DND-41 (cell line): ENCODE measurements at regions not wholly inside any gene's neighbourhood (a gene's known extent, or its start where the extent isn't known, plus 50 kb on each side); places are given as distances from the start of the nearest gene placed in this dataset.

Source experiments
- ATAC-seq: fragments of 200-7000 bp; cut with Tn5 transposase; 3 replicates; pipeline ENCODE4 v1.9.1; 2021; ENCODE audit warnings: low read depth; ENCODE audit not compliant: insufficient read depth
- DNase-seq: peaks from one replicate; pipeline ENCODE4 v3.0.0-alpha.2; 2020
- H2AFZ ChIP-seq: 2 replicates; pipeline ENCODE4 v1.6.0; 2012; ENCODE audit warnings: low read depth, low read length
- H3K27ac ChIP-seq: 2 replicates; pipeline ENCODE4 v1.5.1; 2012; ENCODE audit warnings: low read length, inconsistent platforms
- H3K27me3 ChIP-seq: fragments of 200-600 bp; sonication (generic); 2 replicates; pipeline ENCODE4 v1.6.0; 2012; ENCODE audit warnings: low read length, mild to moderate bottlenecking, inconsistent platforms; ENCODE audit not compliant: insufficient read depth, poor library complexity
- H3K36me3 ChIP-seq: 2 replicates; pipeline ENCODE4 v1.5.1; 2012; ENCODE audit warnings: low read length, inconsistent platforms; ENCODE audit not compliant: insufficient read depth
- H3K4me1 ChIP-seq: 2 replicates; pipeline ENCODE4 v1.5.1; 2012; ENCODE audit warnings: mild to moderate bottlenecking, low read length; ENCODE audit not compliant: insufficient read depth
- H3K4me2 ChIP-seq: 2 replicates; pipeline ENCODE4 v1.6.0; 2012; ENCODE audit warnings: mild to moderate bottlenecking, moderate library complexity, low read length, inconsistent platforms; ENCODE audit not compliant: insufficient read depth
- H3K4me3 ChIP-seq, 2 experiments: fragments of 200-600 bp in 1 of 2; shearing (Covaris generic) in 1 of 2; 2 replicates each; pipeline ENCODE4 v1.5.1; 2012 to 2016; ENCODE audit warnings: inconsistent platforms in 2 of 2, low read length in 2 of 2, mild to moderate bottlenecking in 2 of 2, low read depth in 1 of 2, moderate library complexity in 1 of 2
- H3K79me2 ChIP-seq: 2 replicates; pipeline ENCODE4 v1.6.0; 2012; ENCODE audit warnings: low read length, inconsistent platforms; ENCODE audit not compliant: insufficient read depth
- H3K9ac ChIP-seq: 2 replicates; pipeline ENCODE4 v1.6.0; 2012; ENCODE audit warnings: low read depth, mild to moderate bottlenecking, inconsistent platforms, low read length, moderate library complexity
- H3K9me3 ChIP-seq: 2 replicates; pipeline ENCODE4 v1.5.1; 2012; ENCODE audit warnings: low read length, moderate library complexity, mild to moderate bottlenecking, inconsistent platforms; ENCODE audit not compliant: insufficient read depth, severe bottlenecking
- H4K20me1 ChIP-seq: 2 replicates; pipeline ENCODE4 v1.6.0; 2012; ENCODE audit warnings: low read length; ENCODE audit not compliant: insufficient read depth
- EZH2 ChIP-seq: IDR thresholded peaks from 3 replicates; pipeline ENCODE4 v1.6.1; 2012; ENCODE audit warnings: borderline replicate concordance, low read depth, mild to moderate bottlenecking, moderate library complexity, low read length, inconsistent platforms; ENCODE audit not compliant: severe bottlenecking
- TF ChIP-seq, protein P1 (sequence below): IDR thresholded peaks from 2 replicates; pipeline ENCODE4 v1.5.1; 2012; ENCODE audit warnings: borderline replicate concordance, low read length, moderate library complexity, mild to moderate bottlenecking; ENCODE audit not compliant: poor library complexity, severe bottlenecking; ENCODE audit errors: extremely low read depth

DNA sequence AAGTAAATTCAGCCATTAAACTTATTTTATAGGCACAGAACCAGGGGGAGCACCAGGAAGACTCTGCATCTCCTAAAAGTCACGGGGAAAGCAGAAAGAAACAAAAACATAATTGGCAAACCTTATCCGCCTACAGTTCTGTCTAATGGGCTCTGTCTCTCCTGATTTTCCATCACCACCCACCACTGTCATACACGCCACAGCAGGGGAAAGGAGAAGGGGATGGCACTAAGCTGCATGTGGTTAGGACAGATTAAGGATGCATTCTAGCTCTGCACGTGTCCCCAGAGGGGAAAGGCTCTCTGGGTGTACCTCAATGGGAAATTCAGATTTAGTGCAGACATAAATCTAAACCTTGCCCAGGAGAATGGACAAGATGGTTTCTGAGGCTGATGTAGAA lies 359.8 kb downstream of the TMEM114 start:
- Histone ChIP-seq H2AFZ (no peak overlapping the region), H3K36me3 (no peaks in the 10 kb centered on the region), H3K9ac (no peak overlapping the region), H3K4me3 (no peak overlapping the region), H3K4me1 (no peaks in the 10 kb centered on the region), H4K20me1 (no peaks in the 10 kb centered on the region), H3K79me2 (no peaks in the 10 kb centered on the region), H3K27me3 (no peaks in the 10 kb centered on the region), H3K9me3 (no peaks in the 10 kb centered on the region), H3K27ac (no peak overlapping the region), H3K4me2 (no peak overlapping the region)
- ATAC-seq: no peak
- DNase-seq: no peak
- TF ChIP-seq, protein P1, sequence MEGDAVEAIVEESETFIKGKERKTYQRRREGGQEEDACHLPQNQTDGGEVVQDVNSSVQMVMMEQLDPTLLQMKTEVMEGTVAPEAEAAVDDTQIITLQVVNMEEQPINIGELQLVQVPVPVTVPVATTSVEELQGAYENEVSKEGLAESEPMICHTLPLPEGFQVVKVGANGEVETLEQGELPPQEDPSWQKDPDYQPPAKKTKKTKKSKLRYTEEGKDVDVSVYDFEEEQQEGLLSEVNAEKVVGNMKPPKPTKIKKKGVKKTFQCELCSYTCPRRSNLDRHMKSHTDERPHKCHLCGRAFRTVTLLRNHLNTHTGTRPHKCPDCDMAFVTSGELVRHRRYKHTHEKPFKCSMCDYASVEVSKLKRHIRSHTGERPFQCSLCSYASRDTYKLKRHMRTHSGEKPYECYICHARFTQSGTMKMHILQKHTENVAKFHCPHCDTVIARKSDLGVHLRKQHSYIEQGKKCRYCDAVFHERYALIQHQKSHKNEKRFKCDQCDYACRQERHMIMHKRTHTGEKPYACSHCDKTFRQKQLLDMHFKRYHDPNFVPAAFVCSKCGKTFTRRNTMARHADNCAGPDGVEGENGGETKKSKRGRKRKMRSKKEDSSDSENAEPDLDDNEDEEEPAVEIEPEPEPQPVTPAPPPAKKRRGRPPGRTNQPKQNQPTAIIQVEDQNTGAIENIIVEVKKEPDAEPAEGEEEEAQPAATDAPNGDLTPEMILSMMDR: no peak
- TF ChIP-seq EZH2: no peak

DNA sequence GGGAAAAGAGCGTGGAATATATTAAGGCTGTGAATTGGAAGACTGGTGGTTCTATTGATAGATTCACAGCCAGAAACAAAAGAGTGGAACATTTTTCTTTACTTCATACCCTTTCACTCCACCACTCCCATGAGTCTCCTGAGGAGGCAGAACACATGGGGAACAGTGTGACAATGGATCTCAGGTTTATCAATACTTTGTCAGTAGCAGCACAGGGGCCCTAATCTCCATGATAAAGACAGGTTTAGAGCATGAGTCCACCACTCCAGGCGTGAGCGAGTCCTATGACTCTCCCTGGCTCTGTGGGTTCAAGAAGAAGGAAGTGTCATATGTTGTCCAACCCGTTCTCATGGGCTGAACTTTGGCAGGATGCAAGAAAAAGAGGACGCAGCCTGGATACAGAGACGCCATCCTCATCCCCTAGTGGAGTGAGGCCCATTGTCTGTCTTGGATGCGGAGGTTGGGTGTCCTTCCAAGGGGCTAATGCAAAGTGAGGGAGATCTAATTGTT lies 361.2 kb downstream of the TMEM114 start:
- H3K4me1 ChIP-seq: no peaks in the 10 kb centered on the region
- H3K4me3 ChIP-seq: no peak overlapping the region
- no peaks in the 10 kb centered on the region for H3K27me3 ChIP-seq
- no peak for ATAC-seq
- H4K20me1 ChIP-seq: no peaks in the 10 kb centered on the region
- no peak for TF ChIP-seq EZH2
- TF ChIP-seq, protein P1: no peak
- H3K9ac ChIP-seq: no peak overlapping the region
- DNase-seq: no peak
- H3K36me3 ChIP-seq: no peaks in the 10 kb centered on the region
- no peak overlapping the region for H2AFZ ChIP-seq
- H3K4me2 ChIP-seq: no peak overlapping the region
- no peak overlapping the region for H3K27ac ChIP-seq
- H3K79me2 ChIP-seq: no peaks in the 10 kb centered on the region
- no peaks in the 10 kb centered on the region for H3K9me3 ChIP-seq

DNA sequence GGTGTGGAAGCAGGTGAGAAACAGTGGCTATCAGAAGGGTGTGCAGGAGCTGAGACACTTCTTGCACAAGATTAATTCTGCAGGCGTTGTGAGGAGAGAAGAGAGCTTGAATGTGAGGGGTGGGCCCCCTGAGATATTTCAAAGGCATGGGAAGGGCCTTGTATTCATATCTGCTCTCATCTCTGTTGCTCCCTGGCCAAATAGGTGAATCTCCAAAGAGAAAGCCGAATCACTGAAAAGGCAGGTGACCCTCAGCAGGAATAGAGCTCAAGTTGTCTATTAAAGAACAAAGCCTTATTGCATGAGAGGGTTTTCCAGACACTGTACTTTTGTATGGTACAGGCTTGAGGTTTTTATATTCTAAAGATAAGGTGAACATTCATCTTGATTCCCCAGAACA lies 373.1 kb downstream of the TMEM114 start:
- Histone ChIP-seq H3K9ac (no peak overlapping the region), H3K79me2 (no peaks in the 10 kb centered on the region), H3K27ac (no peak overlapping the region), H3K9me3 (no peaks in the 10 kb centered on the region), H3K36me3 (no peaks in the 10 kb centered on the region), H3K4me2 (no peak overlapping the region), H3K4me1 (no peaks in the 10 kb centered on the region), H3K4me3 (no peak overlapping the region), H3K27me3 (no peaks in the 10 kb centered on the region), H2AFZ (no peak overlapping the region), H4K20me1 (no peaks in the 10 kb centered on the region)
- TF ChIP-seq, protein P1: no peak
- TF ChIP-seq EZH2: no peak
- no peak for DNase-seq
- ATAC-seq: no peak

GRCh38 chr16:8204769-8205168 lies 385.5 kb downstream of the TMEM114 start:
- ATAC-seq: no peak
- Histone ChIP-seq H2AFZ (no peak overlapping the region), H3K9ac (no peak overlapping the region), H3K4me1 (no peaks in the 10 kb centered on the region), H3K27me3 (peaks cover 3% of the 10 kb centered on the region), H4K20me1 (no peaks in the 10 kb centered on the region), H3K27ac (no peak overlapping the region), H3K4me2 (no peak overlapping the region), H3K9me3 (no peaks in the 10 kb centered on the region), H3K79me2 (no peaks in the 10 kb centered on the region), H3K36me3 (no peaks in the 10 kb centered on the region), H3K4me3 (no peak overlapping the region)
- DNase-seq: no peak
- TF ChIP-seq, protein P1: no peak
- no peak for TF ChIP-seq EZH2
